GM06990 (cell line): ENCODE measurements at regions not wholly inside any gene's neighbourhood (a gene's known extent, or its start where the extent isn't known, plus 50 kb on each side); places are given as distances from the start of the nearest gene placed in this dataset.
"Not testable (repeated sequence)": the region's sequence is repeated elsewhere in the genome, so short reads cannot be mapped to it uniquely, and the experiment has no call there.

Experiments used
- DNase-seq: peaks from one replicate; pipeline ENCODE4 v3.0.0-alpha.2; 2011; ENCODE audit not compliant: insufficient read length; ENCODE audit errors: extremely low read depth
- H3K27me3 ChIP-seq: replicated peaks from 2 replicates; pipeline ENCODE4 v1.6.0; 2011; ENCODE audit warnings: low read length; ENCODE audit not compliant: control insufficient read depth, insufficient read depth
- H3K36me3 ChIP-seq: 2 replicates; pipeline ENCODE4 v1.5.1; 2011; ENCODE audit warnings: low read length; ENCODE audit not compliant: control insufficient read depth, insufficient read depth
- H3K4me3 ChIP-seq: replicated peaks from 2 replicates; pipeline ENCODE4 v1.5.1; 2011; ENCODE audit warnings: low read depth, mild to moderate bottlenecking, control low read depth, low read length
- CTCF ChIP-seq: IDR thresholded peaks from 2 replicates; pipeline ENCODE4 v1.5.1; 2011; ENCODE audit warnings: low read length, control low read depth, mild to moderate bottlenecking, inconsistent platforms; ENCODE audit not compliant: insufficient read depth, poor library complexity, severe bottlenecking

GRCh38 chr2:163123526-163123925 is 285.0 kb upstream of the KCNH7 start:
- TF ChIP-seq CTCF, result no peak
- Histone ChIP-seq H3K4me3 (no peak overlapping the region), H3K27me3 (no peaks in the 10 kb centered on the region), H3K36me3 (no peaks in the 10 kb centered on the region)
- no peak for DNase-seq

- TF ChIP-seq CTCF, result no peak
- no peak overlapping the region for H3K4me3 ChIP-seq
- H3K27me3 ChIP-seq, result no peaks in the 10 kb centered on the region
- DNase-seq, result no peak
- H3K36me3 ChIP-seq, result no peaks in the 10 kb centered on the region
Measured at GRCh38 chr2:163122257-163122656, 283.7 kb upstream of the KCNH7 start.

- no peak for TF ChIP-seq CTCF
- H3K36me3 ChIP-seq, result no peaks in the 10 kb centered on the region
- H3K27me3 ChIP-seq, result no peaks in the 10 kb centered on the region
- DNase-seq, result no peak
- H3K4me3 ChIP-seq, result no peak overlapping the region
Measured at GRCh38 chr2:163121483-163121882, 282.9 kb upstream of the KCNH7 start.

GRCh38 chr2:163119966-163120365 is 281.4 kb upstream of the KCNH7 start:
- no peak for DNase-seq
- Histone ChIP-seq H3K4me3 (no peak overlapping the region), H3K27me3 (no peaks in the 10 kb centered on the region), H3K36me3 (no peaks in the 10 kb centered on the region)
- no peak for TF ChIP-seq CTCF

- no peaks in the 10 kb centered on the region for H3K27me3 ChIP-seq
- no peak for TF ChIP-seq CTCF
- no peak for DNase-seq
- no peaks in the 10 kb centered on the region for H3K36me3 ChIP-seq
- H3K4me3 ChIP-seq, result no peak overlapping the region
Measured at GRCh38 chr2:163086940-163087339, 248.4 kb upstream of the KCNH7 start.

GRCh38 chr2:163085366-163086024 is 246.9 kb upstream of the KCNH7 start:
- DNase-seq, H3K4me3 ChIP-seq, H3K27me3 ChIP-seq, H3K36me3 ChIP-seq: not testable (repeated sequence)
